ENCODE measurements at regions not wholly inside any gene's neighbourhood (a gene's known extent, or its start where the extent isn't known, plus 50 kb on each side); places are given as distances from the start of the nearest gene placed in this dataset.

GRCh38 chr12:83660727-83661358 lies 974.1 kb downstream of the TMTC2 start:
- no peaks in the 10 kb centered on the region for H3K36me3 ChIP-seq
- intact Hi-C loops (cut with DNase I; ENCODE audit: low total_unique reads) (no loop called here), in situ Hi-C loops (cut with MboI; ENCODE audit: low pct_ligation_motif_present in 1 of 4, low pct_unique_long_range_greater_than_20kb in 1 of 4, low sequenced_read_pairs in 3 of 4) (no loop called here)
- WGBS, 2 donors (ENCODE audit: low coverage in 1 of 2): 79% methylated on average over 2 to 3 of the region's 3 CpGs
- H3K27ac ChIP-seq: no peak overlapping the region
- H3K27me3 ChIP-seq: no peaks in the 10 kb centered on the region
- no peak overlapping the region for H3K4me3 ChIP-seq
- H3K4me1 ChIP-seq: no peaks in the 10 kb centered on the region
- TF ChIP-seq POLR2AphosphoS5 (IDR thresholded peaks at IDR 0.05): no peak
- TF ChIP-seq POLR2A (IDR thresholded peaks at IDR 0.05): no peak
- TF ChIP-seq, protein P1, sequence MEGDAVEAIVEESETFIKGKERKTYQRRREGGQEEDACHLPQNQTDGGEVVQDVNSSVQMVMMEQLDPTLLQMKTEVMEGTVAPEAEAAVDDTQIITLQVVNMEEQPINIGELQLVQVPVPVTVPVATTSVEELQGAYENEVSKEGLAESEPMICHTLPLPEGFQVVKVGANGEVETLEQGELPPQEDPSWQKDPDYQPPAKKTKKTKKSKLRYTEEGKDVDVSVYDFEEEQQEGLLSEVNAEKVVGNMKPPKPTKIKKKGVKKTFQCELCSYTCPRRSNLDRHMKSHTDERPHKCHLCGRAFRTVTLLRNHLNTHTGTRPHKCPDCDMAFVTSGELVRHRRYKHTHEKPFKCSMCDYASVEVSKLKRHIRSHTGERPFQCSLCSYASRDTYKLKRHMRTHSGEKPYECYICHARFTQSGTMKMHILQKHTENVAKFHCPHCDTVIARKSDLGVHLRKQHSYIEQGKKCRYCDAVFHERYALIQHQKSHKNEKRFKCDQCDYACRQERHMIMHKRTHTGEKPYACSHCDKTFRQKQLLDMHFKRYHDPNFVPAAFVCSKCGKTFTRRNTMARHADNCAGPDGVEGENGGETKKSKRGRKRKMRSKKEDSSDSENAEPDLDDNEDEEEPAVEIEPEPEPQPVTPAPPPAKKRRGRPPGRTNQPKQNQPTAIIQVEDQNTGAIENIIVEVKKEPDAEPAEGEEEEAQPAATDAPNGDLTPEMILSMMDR (IDR thresholded peaks at IDR 0.05): no peak
- TF ChIP-seq EP300 (IDR thresholded peaks at IDR 0.05; ENCODE audit: low read depth): no peak
- no peaks in the 10 kb centered on the region for H3K9me3 ChIP-seq
- DNase-seq: no peak

DNA sequence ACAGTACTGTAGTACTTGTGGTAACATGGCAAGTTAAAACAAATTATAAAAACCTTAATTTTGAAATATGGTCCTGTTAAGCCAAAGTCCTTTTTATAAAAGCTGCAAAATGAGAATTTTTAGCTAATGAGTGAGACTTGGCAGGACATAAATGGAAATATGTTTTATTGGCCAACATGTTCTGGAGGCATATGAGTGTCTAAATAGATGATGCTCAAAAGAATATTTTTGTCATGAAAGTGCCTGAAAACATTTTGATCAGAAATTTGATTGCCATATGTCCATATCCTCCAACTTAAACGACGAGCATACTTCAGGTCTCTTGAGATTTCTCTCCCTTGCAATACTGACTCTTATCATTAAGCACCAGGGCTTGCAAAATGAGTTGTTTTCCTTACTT lies 972.6 kb downstream of the TMTC2 start:
- 70 to 81% methylated on average over 2 of the region's 2 CpGs for WGBS, 2 donors (ENCODE audit: low coverage in 1 of 2)
- in situ Hi-C loops (cut with MboI; ENCODE audit: low pct_ligation_motif_present in 1 of 4, low pct_unique_long_range_greater_than_20kb in 1 of 4, low sequenced_read_pairs in 3 of 4) (no loop called here), intact Hi-C loops (cut with DNase I; ENCODE audit: low total_unique reads) (no loop called here)
- DNase-seq: no peak
- TF ChIP-seq POLR2A (IDR thresholded peaks at IDR 0.05): no peak
- no peak for TF ChIP-seq EP300 (IDR thresholded peaks at IDR 0.05; ENCODE audit: low read depth)
- TF ChIP-seq, protein P1 (IDR thresholded peaks at IDR 0.05): no peak
- no peak for TF ChIP-seq POLR2AphosphoS5 (IDR thresholded peaks at IDR 0.05)
- no peak overlapping the region for H3K4me3 ChIP-seq
- H3K36me3 ChIP-seq: no peaks in the 10 kb centered on the region
- H3K4me1 ChIP-seq: no peaks in the 10 kb centered on the region
- H3K27me3 ChIP-seq: no peaks in the 10 kb centered on the region
- H3K9me3 ChIP-seq: no peaks in the 10 kb centered on the region
- H3K27ac ChIP-seq: no peak overlapping the region

DNA sequence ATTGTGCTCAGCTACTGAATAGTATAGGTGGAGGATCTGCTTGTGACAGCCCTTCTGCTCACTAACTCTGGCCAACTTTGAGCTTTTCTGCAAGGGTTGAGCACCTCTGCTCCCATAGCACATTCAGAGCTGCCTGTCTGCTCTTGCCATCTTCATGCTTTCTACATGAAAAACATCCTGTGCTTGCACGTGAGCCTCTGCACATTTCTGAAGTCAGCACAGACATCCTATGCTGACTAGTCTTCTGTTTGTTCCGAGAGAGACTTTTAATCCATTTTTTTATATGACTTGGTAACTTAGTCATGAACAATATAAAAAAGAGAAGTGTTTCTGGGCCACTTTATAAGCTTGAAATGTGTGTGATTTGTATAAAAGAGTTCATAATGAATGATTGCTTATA lies 969.3 kb downstream of the TMTC2 start:
- WGBS, 2 donors (ENCODE audit: low coverage in 1 of 2): 56 to 61% methylated on average over 2 of the region's 2 CpGs
- intact Hi-C loops (cut with DNase I; ENCODE audit: low total_unique reads) (no loop called here), in situ Hi-C loops (cut with MboI; ENCODE audit: low pct_ligation_motif_present in 1 of 4, low pct_unique_long_range_greater_than_20kb in 1 of 4, low sequenced_read_pairs in 3 of 4) (no loop called here)
- no peaks in the 10 kb centered on the region for H3K4me1 ChIP-seq
- H3K27ac ChIP-seq: no peak overlapping the region
- H3K36me3 ChIP-seq: no peaks in the 10 kb centered on the region
- no peak overlapping the region for H3K4me3 ChIP-seq
- DNase-seq: no peak
- TF ChIP-seq EP300 (IDR thresholded peaks at IDR 0.05; ENCODE audit: low read depth) (no peak), POLR2A (IDR thresholded peaks at IDR 0.05) (no peak), POLR2AphosphoS5 (IDR thresholded peaks at IDR 0.05) (no peak)
- TF ChIP-seq, protein P1 (IDR thresholded peaks at IDR 0.05): no peak
- peaks cover 0 to 5% of the 10 kb centered on the region in 2 donors for H3K9me3 ChIP-seq
- no peaks in the 10 kb centered on the region for H3K27me3 ChIP-seq

- Histone ChIP-seq H3K27me3 (no peaks in the 10 kb centered on the region), H3K36me3 (no peaks in the 10 kb centered on the region), H3K9me3 (no peaks in the 10 kb centered on the region), H3K4me1 (no peaks in the 10 kb centered on the region), H3K4me3 (no peak overlapping the region), H3K27ac (no peak overlapping the region)
- TF ChIP-seq, protein P1 (IDR thresholded peaks at IDR 0.05): no peak
- TF ChIP-seq POLR2AphosphoS5 (IDR thresholded peaks at IDR 0.05): no peak
- no peak for DNase-seq
- intact Hi-C loops (cut with DNase I; ENCODE audit: low total_unique reads) (no loop called here), in situ Hi-C loops (cut with MboI; ENCODE audit: low pct_ligation_motif_present in 1 of 4, low pct_unique_long_range_greater_than_20kb in 1 of 4, low sequenced_read_pairs in 3 of 4) (no loop called here)
- WGBS, 2 donors (ENCODE audit: low coverage in 1 of 2): 63% methylated on average over 3 of the region's 3 CpGs; no CpG with 5 or more reads in 1 of the 2 donors
Observed at GRCh38 chr12:83642205-83642604, 955.5 kb downstream of the TMTC2 start.
